Colonic mucosa (tissue), 4 donors: ENCODE measurements at regions not wholly inside any gene's neighbourhood (a gene's known extent, or its start where the extent isn't known, plus 50 kb on each side); places are given as distances from the start of the nearest gene placed in this dataset.

Experiments
- DNase-seq: peaks from one replicate; pipeline ENCODE4 v3.0.0-alpha.2; 2020
- H3K27ac ChIP-seq: fragments of 200-600 bp; one replicate; pipeline ENCODE4 v1.8.0; 2021
- H3K27me3 ChIP-seq: fragments of 200-600 bp; one replicate; pipeline ENCODE4 v1.8.0; 2021
- H3K36me3 ChIP-seq: fragments of 200-600 bp; one replicate; pipeline ENCODE4 v1.8.0; 2021
- H3K4me1 ChIP-seq: fragments of 200-600 bp; one replicate; pipeline ENCODE4 v1.8.0; 2021; ENCODE audit warnings: mild to moderate bottlenecking
- H3K4me3 ChIP-seq: fragments of 200-600 bp; one replicate; pipeline ENCODE4 v1.8.0; 2021
- H3K9ac ChIP-seq, 2 donors: one replicate each; pipeline ENCODE4 v1.7.0; 2013; ENCODE audit warnings: control low read depth in 2 of 2, low read depth in 2 of 2, low read length in 2 of 2
- H3K9me3 ChIP-seq: fragments of 200-600 bp; one replicate; pipeline ENCODE4 v1.8.0; 2021
- CTCF ChIP-seq: fragments of 200-600 bp; IDR thresholded peaks from one replicate; pipeline ENCODE4 v1.8.0; 2022; ENCODE audit warnings: antibody characterized with exemption, mild to moderate bottlenecking
- intact Hi-C: fragments of 100-400 bp; cut with DNase I; formaldehyde crosslinking; loops from one replicate; pipeline ENCODE4 v1.14.1; 2022
- donor health status: healthy.
- donor health status: DM: no; HTN: no; CAD: no.
- donor health status: DM: no; HTN: no; CAD: no.

- DNase-seq, result no peak
- Histone ChIP-seq H3K9me3 (no peaks in the 10 kb centered on the region), H3K27me3 (no peaks in the 10 kb centered on the region), H3K36me3 (no peaks in the 10 kb centered on the region), H3K4me1 (no peaks in the 10 kb centered on the region), H3K27ac (no peak overlapping the region), H3K9ac (no peak overlapping the region), H3K4me3 (no peak overlapping the region)
- no peak for TF ChIP-seq CTCF
- intact Hi-C loops, result no loop called here
These were observed 220.5 kb downstream of the SLC6A15 start for GRCh38 chr12:84692071-84692470.

- Histone ChIP-seq H3K27me3 (no peaks in the 10 kb centered on the region), H3K4me3 (no peak overlapping the region), H3K9ac (no peak overlapping the region), H3K36me3 (no peaks in the 10 kb centered on the region), H3K4me1 (no peaks in the 10 kb centered on the region), H3K9me3 (no peaks in the 10 kb centered on the region), H3K27ac (no peak overlapping the region)
- no peak for TF ChIP-seq CTCF
- no peak for DNase-seq
- intact Hi-C loops, result no loop called here
These were observed 221.3 kb downstream of the SLC6A15 start for GRCh38 chr12:84691266-84691665.

GRCh38 chr12:84689638-84690037 lies 223.0 kb downstream of the SLC6A15 start:
- no peak for TF ChIP-seq CTCF
- Histone ChIP-seq H3K9me3 (no peaks in the 10 kb centered on the region), H3K27ac (no peak overlapping the region), H3K4me1 (no peaks in the 10 kb centered on the region), H3K9ac (no peak overlapping the region), H3K36me3 (no peaks in the 10 kb centered on the region), H3K27me3 (no peaks in the 10 kb centered on the region), H3K4me3 (no peak overlapping the region)
- DNase-seq, result no peak
- intact Hi-C loops, result no loop called here

- Histone ChIP-seq H3K9ac (no peak overlapping the region), H3K9me3 (no peaks in the 10 kb centered on the region), H3K36me3 (no peaks in the 10 kb centered on the region), H3K4me1 (no peaks in the 10 kb centered on the region), H3K4me3 (no peak overlapping the region), H3K27me3 (no peaks in the 10 kb centered on the region), H3K27ac (no peak overlapping the region)
- TF ChIP-seq CTCF, result no peak
- intact Hi-C loops, result no loop called here
- DNase-seq, result no peak
These were observed 227.2 kb downstream of the SLC6A15 start for GRCh38 chr12:84685379-84685778.

- H3K4me3 ChIP-seq, result no peak overlapping the region
- no peaks in the 10 kb centered on the region for H3K4me1 ChIP-seq
- no peaks in the 10 kb centered on the region for H3K9me3 ChIP-seq
- H3K27me3 ChIP-seq, result no peaks in the 10 kb centered on the region
- H3K27ac ChIP-seq, result no peak overlapping the region
- no peak for TF ChIP-seq CTCF
- H3K36me3 ChIP-seq, result no peaks in the 10 kb centered on the region
- intact Hi-C loops, result no loop called here
- DNase-seq, result no peak
- H3K9ac ChIP-seq, result no peak overlapping the region
These were observed 235.8 kb downstream of the SLC6A15 start for GRCh38 chr12:84676787-84677186.

GRCh38 chr12:84661786-84662185 lies 250.8 kb downstream of the SLC6A15 start:
- Histone ChIP-seq H3K27ac (no peak overlapping the region), H3K27me3 (no peaks in the 10 kb centered on the region), H3K4me1 (no peaks in the 10 kb centered on the region), H3K9ac (no peak overlapping the region), H3K4me3 (no peak overlapping the region), H3K9me3 (no peaks in the 10 kb centered on the region), H3K36me3 (no peaks in the 10 kb centered on the region)
- intact Hi-C loops, result no loop called here
- TF ChIP-seq CTCF, result no peak
- DNase-seq, result no peak
